GM18526 (cell line): ENCODE measurements at regions not wholly inside any gene's neighbourhood (a gene's known extent, or its start where the extent isn't known, plus 50 kb on each side); places are given as distances from the start of the nearest gene placed in this dataset.

ENCODE experiments used
- POLR2A ChIP-seq: IDR thresholded peaks from 3 replicates; pipeline ENCODE4 v1.6.1; 2011; ENCODE audit not compliant: insufficient read length; ENCODE audit errors: extremely low read depth

DNA sequence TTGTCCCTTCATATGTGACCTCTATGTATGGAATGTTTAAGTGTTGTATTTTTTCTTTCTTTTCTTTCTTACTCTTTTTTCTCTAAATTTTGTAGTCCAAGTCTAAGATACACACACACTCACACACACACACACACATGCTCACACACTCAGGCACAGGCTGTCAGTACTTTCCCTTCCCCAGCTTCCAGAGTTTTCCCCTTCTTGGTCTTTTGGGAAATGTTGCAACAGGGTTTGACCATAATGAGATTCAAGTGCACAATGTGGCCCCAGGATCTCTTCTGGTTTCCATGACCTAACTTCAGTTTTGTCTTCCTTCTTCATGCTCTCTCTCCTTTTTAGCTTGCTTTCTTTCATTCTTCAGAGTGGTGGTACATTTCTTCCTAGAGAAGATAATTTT is 289.8 kb upstream of the FOXF1 start:
- no peak for TF ChIP-seq POLR2A

DNA sequence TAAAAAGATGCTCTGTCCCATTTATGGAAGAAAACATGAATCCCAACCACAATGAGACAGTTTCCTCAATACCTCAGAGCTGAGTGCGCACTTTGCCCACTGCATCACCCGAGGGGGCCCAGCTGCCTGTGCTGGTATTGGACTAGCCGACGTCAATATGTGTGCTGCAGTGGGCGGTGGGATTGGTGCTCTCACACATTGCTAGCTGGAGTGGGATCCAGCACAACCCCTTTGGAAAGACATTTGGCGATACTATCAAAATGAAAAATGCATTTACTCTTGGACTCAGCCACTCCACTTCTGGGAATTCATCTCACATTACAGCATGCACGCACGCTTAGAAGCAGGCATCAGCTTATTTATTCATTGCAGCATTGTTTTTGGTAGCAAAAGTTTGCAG is 289.2 kb upstream of the FOXF1 start:
- no peak for TF ChIP-seq POLR2A

DNA sequence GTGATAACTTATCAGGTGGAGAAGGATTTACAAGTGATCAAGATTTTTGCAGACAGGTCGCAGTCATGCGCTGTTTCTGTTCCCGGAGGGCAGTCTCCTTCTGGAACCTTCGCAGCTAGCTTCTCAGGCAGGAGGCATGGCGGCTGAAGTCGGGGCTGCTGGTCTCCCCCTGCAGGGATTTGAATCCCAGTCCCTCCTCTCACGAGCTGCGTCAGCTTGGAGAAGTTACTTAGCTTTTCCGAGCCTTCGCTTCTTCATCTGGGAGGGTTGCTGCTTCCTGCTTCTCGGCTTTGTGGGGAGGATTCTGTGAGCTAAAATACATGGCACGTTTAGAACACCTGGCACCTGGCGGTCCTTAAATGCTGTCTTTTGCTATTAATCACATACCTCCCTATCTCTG is 287.8 kb upstream of the FOXF1 start:
- TF ChIP-seq POLR2A = no peak

DNA sequence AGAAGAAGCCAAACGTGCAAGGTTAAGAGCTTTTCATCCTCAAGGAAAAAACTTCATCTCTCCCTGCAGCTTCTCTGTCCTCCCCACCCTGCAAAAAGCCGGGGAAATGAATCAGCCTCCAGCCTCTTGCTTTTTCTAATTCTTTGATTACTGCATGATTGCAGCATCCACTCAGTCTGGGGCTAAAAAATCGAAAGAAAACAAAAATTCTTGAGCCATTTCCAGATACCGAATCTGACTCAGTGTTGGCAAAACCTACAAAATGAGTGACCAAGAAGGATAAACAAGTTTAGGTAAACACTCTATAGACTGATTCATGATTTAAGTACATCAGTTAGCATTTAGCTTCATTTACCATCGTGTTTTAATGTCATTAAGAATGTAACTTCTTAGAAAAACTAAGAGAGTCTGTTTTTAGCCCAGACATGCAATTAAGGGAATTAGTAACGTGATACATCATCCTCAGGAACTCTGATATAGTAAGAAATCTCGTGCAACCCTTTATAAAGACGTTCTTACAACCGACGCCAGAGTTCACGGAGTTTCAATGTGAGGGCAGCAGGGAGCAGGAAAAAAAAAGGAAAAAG is 287.3 kb upstream of the FOXF1 start:
- no peak for TF ChIP-seq POLR2A

DNA sequence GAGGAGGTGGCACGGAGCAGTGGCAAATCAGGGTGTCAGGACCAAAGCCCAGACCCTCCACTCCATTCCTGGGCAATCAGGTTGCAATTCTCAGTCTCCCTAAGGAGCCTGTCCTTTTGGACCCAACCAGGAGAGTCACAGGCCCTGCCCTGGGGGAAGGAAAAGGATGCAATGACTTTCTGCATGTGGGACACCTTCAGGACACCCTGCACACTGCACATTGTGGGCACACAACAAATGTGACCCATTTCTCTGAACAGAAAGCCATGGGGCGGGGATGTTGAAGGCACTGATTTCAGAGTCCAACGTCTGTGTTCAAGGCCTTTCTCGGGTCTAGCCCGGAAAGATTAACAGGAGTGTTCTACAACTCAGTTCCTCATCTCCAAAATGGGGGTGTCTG is 286.2 kb upstream of the FOXF1 start:
- no peak for TF ChIP-seq POLR2A

DNA sequence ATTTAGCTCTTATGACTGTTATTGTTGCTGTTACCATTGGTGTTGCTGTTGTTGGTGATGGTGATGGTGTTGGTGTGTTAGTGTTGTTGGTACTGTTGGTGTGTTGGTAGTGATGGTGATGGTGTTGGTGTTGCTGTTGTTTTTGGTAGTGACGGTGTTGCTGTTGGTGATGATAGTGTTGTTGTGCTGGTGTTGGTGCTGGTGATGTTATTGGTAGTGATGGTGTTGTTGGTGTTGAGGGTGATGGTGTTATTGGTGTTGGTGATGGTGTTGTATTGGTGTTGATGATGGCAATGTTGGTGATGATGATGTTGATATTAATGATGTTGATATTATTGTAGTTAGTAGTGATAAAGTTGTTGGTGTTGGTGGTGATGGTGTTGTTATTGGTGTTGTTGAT is 285.7 kb upstream of the FOXF1 start:
- TF ChIP-seq POLR2A = no peak

DNA sequence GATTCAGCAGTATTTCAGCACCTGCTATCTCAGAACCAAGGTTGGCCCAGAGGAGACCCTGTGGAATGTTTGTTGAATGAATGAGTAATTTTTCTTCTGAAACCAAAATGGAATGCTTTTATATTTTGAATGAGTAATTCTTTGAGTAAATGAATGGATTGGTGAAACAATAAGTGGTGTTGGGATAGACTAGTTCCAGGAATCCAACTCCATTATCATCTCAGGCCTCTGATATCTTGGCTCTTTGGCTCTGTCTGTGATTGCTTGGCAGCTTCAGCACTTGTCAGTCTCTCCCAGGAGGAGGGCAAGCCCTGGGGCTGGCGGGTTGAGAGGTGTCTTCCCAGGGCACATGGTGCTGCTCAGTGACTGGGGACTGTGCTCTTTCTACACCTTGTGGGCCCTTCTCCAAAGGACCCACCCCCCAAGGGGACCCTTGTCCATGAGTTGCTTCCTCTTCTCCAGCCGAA is 284.4 kb upstream of the FOXF1 start:
- no peak for TF ChIP-seq POLR2A

DNA sequence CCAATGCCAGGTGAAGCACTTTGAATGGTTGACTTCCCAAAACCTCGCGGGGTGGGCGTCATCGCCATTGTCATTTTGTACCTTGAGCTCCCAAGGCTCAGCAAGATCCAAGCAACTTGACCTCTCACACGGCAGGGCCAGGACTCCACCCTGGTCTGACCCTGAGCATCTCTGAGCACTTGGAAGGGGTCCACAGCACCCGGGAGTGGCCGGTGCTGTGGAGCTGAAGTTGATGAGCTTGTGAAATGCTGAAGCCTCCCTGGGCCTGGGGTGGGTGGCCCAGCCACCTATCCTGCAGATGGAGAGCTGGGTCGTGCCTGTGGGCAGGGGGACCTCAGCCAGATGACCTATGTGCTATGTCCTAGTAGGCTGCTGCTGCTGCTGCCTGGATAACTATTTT is 283.3 kb upstream of the FOXF1 start:
- no peak for TF ChIP-seq POLR2A

DNA sequence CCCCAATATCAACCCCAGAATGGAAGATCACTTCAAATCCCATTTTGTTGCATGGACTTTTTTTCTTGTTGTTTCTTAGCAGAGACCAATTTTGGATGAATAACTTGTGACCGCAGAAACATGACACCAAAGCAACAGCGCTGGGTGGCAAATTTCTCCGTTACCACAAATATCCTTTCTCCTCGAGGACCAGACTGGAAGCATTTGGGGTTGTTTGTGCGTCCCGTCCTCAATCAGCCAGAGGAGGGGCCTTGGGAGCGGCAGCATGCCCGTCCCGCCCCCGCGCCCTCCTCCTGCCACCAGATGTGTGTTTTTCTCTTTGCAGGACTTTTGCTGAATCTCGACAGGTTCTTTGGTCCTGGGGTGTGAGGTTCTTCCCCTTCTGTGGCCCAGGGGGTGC is 282.5 kb upstream of the FOXF1 start:
- no peak for TF ChIP-seq POLR2A

DNA sequence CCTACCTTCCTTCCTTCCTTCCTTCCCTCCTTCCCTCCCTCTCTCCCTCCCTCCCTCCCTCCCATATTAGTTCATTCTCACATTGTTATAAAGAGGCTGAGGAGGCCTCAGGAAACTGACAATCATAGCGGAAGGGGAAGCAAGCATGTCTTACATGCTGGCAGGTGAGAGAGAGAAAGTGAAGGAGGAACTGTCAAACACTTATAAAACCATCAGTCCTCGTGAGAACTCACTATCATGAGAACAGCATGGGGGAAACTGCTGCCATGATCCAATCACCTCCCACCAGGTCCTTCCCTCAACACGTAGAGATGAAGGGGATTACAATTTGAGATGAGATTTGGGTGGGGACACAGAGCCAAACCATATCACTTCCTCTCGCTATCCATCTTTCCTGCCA is 281.6 kb upstream of the FOXF1 start:
- TF ChIP-seq POLR2A = no peak

DNA sequence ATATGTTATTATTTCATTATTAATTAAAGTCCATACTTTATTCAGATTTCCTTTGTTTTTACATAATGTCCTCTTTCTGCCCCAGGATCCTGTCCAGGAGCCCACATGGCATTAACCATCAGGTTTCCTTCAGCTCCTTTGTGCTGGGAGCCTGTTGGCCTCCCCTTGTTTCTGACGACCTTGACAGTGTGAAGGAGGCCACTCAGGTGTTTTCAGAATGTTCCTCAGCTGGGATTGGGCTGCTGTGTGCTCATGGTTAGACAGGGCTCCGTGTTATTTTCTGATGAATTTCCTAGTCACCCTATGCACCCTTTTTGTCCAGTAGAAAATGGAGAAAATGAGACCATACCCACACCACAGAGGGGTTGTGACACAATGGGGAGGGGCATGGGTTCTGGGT is 281.0 kb upstream of the FOXF1 start:
- no peak for TF ChIP-seq POLR2A

DNA sequence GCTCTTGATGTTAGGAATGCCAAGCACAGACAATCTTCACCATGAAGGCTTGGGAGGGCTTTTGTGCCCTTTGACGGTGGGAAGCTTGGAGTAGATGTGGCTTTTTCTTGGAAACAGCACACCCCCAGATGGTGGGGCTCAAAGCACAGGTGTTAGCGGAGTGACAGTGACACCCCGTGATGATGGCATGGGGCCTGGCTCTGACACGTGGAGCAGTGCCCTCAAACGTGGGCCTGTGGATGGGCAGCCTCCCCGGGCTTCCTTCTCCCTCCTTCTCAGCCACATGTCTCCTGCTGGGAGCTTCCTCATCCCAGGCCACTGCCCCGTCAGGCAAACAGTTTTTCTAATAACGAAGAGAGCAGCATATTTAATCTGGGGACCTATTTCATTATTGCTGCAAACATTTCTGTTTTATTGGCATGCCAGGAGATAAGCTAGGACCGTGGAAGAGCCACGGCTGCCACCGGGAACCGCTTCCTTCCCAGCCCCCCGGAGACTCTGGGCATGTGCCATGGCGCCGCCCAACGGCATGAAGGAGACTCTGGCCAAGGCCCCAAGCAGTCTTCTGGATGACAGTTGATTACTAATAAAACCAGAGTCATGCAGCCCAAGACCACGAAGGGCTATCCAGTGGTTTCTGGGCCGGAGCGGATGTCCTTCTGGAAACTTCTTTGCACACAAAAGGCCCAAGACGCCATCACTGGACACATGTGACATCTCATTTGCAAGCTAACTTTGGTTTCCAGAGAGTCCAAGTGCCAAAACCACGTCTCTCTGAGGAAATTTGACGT is 280.3 kb upstream of the FOXF1 start:
- TF ChIP-seq POLR2A = no peak

DNA sequence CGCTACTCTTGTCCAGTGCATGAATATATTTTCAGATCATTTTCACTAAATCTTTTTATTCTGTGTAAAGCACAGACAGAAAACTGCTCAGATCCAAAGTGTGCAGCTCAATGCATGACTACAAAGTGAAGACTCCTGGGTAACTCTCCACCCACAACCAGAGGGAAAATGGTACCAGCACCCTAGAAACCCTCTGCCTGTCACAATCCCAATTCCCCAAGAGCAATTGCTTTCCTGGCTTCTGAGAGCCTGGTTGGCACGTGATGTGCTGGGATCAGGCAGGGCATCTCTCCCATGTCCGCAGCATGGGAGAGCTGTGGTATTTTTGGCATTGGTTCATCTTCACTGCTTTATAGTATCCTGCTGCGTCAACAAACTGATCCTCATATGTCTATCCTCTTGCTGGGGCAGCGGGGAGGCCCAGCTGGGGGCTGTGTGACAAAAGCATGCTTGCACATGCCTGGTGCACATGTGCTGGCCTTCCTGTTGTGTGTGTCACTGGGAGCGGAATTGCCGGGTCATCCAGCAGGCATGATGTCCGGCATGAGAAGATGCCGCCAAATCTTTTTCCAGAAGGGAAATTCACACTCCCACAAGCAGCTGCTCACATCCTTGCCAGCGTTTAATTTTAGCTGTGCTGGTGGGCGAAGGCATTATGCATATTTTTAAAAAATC is 278.9 kb upstream of the FOXF1 start:
- no peak for TF ChIP-seq POLR2A

DNA sequence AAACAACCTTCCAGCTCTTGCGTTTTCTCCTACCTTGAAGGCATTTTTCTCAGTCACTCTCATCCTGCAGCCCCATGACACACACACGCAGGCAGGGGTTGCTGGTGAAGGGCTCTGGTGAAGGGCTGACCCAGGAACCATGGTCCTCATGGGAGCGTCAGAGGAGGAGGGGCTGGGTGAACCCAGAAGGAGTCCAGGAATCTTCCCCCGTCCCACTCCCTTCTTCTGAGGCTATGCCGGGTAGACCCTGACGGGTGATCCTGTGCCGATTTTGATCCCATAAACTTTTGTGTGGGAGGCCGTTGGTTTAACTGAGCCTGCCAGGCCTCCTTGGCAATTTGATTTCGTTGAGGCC is 278.4 kb upstream of the FOXF1 start:
- TF ChIP-seq POLR2A = no peak

DNA sequence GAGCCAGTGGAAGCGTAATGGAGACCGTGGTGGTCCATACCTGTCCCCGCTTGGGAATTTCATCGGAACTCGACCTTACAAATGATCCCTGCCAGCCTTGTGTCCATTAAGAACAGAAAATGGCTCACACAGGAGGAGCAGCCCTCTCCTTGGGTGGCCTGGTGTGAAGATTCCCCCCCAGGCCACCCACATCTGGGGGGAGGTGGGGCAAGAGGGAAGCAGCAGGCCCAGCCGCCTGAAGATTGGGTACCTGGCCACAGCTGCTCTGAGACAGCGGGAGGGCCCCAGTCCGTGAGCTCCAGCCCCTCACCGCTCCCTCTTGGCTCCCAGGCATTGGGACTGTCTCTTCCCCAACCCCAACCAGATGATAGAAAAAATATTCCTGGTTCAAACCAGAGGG is 277.8 kb upstream of the FOXF1 start:
- no peak for TF ChIP-seq POLR2A

DNA sequence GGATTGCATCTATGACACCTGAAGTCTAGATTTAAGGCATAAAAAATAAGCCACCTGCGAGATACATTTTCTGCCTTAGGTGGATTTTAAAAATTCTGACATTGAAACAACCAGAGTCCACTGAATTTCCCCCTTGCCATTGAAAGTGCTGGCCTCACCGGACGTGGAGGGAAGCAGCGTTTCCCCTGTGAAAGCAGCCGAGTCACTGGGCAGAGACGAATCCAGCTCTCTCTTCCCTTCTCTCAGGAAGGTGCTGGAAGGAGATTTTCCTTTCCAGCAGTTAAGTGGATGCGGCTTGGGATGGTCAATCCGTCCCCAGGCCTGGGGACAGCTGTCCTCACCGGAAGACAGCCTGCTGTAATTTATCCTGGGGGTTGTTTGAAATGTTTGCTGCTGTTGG is 270.9 kb upstream of the FOXF1 start:
- TF ChIP-seq POLR2A = no peak
